AG04450 (cell line): ENCODE measurements at regions not wholly inside any gene's neighbourhood (a gene's known extent, or its start where the extent isn't known, plus 50 kb on each side); places are given as distances from the start of the nearest gene placed in this dataset.

Experiments used
- CTCF ChIA-PET: fragments of 300-600, 350-600 bp; formaldehyde crosslinking; extraction: SDS; loops from one replicate; lab custom pipeline; 2022; ENCODE audit warnings: antibody characterized with exemption, inconsistent platforms; lab: Charles Lee
- POLR2A ChIA-PET: fragments of 350-600 bp; formaldehyde crosslinking; extraction: SDS; loops from one replicate; lab custom pipeline; 2021; ENCODE audit warnings: antibody characterized with exemption, inconsistent platforms; lab: Yijun Ruan, JAX
- DNase-seq: peaks from one replicate; pipeline ENCODE4 v3.0.0-alpha.2; 2011; ENCODE audit warnings: low read depth, low spot score
- H3K27ac ChIP-seq: one replicate; pipeline ENCODE4 v1.5.1; 2012; ENCODE audit warnings: low read depth, low read length, control low read depth
- H3K27me3 ChIP-seq: one replicate; pipeline ENCODE4 v1.6.0; 2012; ENCODE audit warnings: low read length; ENCODE audit not compliant: control insufficient read depth, insufficient read depth
- H3K4me3 ChIP-seq: 2 replicates; pipeline ENCODE4 v1.5.1; 2011; ENCODE audit warnings: mild to moderate bottlenecking, low read depth, low read length, control low read depth
- H3K9me3 ChIP-seq: 2 replicates; pipeline ENCODE4 v1.5.1; 2012; ENCODE audit warnings: low read length; ENCODE audit not compliant: control insufficient read depth, insufficient read depth
- CTCF ChIP-seq: IDR thresholded peaks from 2 replicates; pipeline ENCODE4 v1.5.1; 2011; ENCODE audit warnings: low read depth, low read length, control low read depth, inconsistent platforms

GRCh38 chr18:26685438-26686157 is 137.2 kb upstream of the KCTD1 start:
- TF ChIP-seq CTCF: no peak
- DNase-seq: no peak
- ChIA-PET POLR2A (no interaction called here), CTCF (no interaction called here)
- H3K9me3 ChIP-seq: no peaks in the 10 kb centered on the region
- H3K27me3 ChIP-seq: no peaks in the 10 kb centered on the region
- no peak overlapping the region for H3K4me3 ChIP-seq
- no peak overlapping the region for H3K27ac ChIP-seq

DNA sequence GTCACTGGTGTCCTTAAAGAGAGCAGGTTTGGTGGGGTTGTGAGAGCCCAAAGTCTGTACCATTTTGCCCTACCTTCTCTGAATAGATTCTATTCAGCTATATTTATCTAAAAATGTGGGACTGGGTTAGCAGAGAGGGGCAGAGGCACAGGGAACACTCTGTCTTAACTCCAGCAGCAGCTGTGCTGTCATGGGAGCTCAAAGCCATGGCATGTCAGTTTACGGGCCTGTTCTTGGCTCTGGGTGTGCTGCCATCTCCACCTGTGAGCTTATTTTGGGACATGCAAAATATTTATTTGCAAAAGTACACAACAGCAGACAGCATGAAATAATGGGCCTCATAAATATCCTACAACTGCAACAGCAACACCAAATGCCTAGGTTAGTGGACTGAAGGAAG is 129.6 kb upstream of the KCTD1 start:
- no peak for TF ChIP-seq CTCF
- H3K27me3 ChIP-seq: no peaks in the 10 kb centered on the region
- CTCF ChIA-PET: no interaction called here
- no peak overlapping the region for H3K27ac ChIP-seq
- no peak for DNase-seq
- POLR2A ChIA-PET: no interaction called here
- no peaks in the 10 kb centered on the region for H3K9me3 ChIP-seq
- no peak overlapping the region for H3K4me3 ChIP-seq

- no peak overlapping the region for H3K4me3 ChIP-seq
- TF ChIP-seq CTCF: no peak
- POLR2A ChIA-PET: no interaction called here
- DNase-seq: no peak
- CTCF ChIA-PET: interaction anchor here (1.1 kb wide), 1 partner anchor 17 kb away, joined by 3 read pairs; no protein-coding TSS in a partner anchor
- H3K27ac ChIP-seq: no peak overlapping the region
- no peaks in the 10 kb centered on the region for H3K27me3 ChIP-seq
- no peaks in the 10 kb centered on the region for H3K9me3 ChIP-seq
These were observed 118.7 kb upstream of the KCTD1 start for GRCh38 chr18:26667046-26667445.

GRCh38 chr18:26662996-26663395 is 114.6 kb upstream of the KCTD1 start:
- ChIA-PET POLR2A (no interaction called here), CTCF (interaction anchor here (0.7 kb wide), 1 partner anchor 355 kb away, joined by 3 read pairs; no protein-coding TSS in a partner anchor)
- no peak for DNase-seq

More at GRCh38 chr18:26662996-26663395, 114.6 kb upstream of the KCTD1 start:
- TF ChIP-seq CTCF: no peak
- Histone ChIP-seq H3K27ac (no peak overlapping the region), H3K9me3 (no peaks in the 10 kb centered on the region), H3K4me3 (no peak overlapping the region), H3K27me3 (peaks cover 13% of the 10 kb centered on the region)
